Breast epithelium (tissue), 3 donors: ENCODE measurements at regions not wholly inside any gene's neighbourhood (a gene's known extent, or its start where the extent isn't known, plus 50 kb on each side); places are given as distances from the start of the nearest gene placed in this dataset.

ENCODE experiments used
- CTCF ChIP-seq, 3 donors: fragments of 450-650 bp; IDR thresholded peaks; one replicate each; pipeline ENCODE4 v1.5.1; 2016 to 2017; ENCODE audit warnings: antibody characterized with exemption in 3 of 3, mild to moderate bottlenecking in 3 of 3, moderate library complexity in 3 of 3
- POLR2A ChIP-seq: fragments of 450-650 bp; IDR thresholded peaks from one replicate; pipeline ENCODE4 v1.6.1; 2016; ENCODE audit warnings: antibody characterized with exemption, mild to moderate bottlenecking, moderate library complexity

DNA sequence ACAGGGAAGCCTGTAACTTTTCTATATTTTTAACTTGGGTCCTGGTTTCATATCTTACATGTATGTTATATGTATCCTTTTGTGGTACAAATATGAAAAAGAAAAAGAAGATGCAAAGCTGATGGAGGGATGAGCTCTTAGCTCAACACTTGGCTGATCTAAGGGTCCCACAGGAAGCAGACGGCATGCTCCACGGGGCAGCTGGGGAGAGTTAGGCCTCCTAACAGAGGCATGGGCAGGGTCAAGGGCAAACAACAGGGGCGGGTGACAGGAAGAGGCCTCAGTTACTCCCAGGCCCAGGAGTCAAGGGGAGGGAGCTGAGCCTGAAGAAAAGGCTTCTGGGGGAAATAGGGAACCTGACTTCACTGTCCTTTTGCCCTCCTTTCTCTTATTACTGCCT lies 287.2 kb downstream of the ZSWIM6 start:
- TF ChIP-seq POLR2A = no peak
- TF ChIP-seq CTCF (IDR thresholded peaks at IDR 0.05) = no peak
